GM18511 (cell line): ENCODE measurements at regions not wholly inside any gene's neighbourhood (a gene's known extent, or its start where the extent isn't known, plus 50 kb on each side); places are given as distances from the start of the nearest gene placed in this dataset.
"Not testable (repeated sequence)": the region's sequence is repeated elsewhere in the genome, so short reads cannot be mapped to it uniquely, and the experiment has no call there.

Source experiments
- ATAC-seq: cut with Tn5 transposase; IDR thresholded peaks from one replicate; pipeline ENCODE4 v1.9.1; 2021; ENCODE audit warnings: mild to moderate bottlenecking, moderate library complexity; ENCODE audit not compliant: unreplicated experiment

DNA sequence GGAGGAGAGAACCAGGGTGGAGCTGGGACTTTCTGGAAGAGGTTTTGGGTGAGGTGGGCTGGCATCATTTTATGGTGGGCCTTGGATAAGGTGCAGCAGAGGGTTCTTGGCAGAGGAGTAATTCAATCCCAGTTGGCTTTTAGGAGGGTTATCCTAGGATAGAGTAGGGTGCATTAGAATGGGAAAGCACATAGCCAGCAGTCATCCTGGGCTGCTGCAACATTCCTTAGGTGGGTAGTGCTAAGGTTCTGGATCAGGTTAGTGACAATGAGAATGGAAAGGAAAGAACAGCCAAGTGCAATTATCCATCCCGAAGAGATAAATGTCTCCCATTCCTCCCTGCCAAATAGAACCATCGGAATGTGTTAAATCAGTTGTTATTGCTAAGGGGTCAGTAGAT lies 157.3 kb upstream of the SPRED2 start:
- no peak for ATAC-seq

DNA sequence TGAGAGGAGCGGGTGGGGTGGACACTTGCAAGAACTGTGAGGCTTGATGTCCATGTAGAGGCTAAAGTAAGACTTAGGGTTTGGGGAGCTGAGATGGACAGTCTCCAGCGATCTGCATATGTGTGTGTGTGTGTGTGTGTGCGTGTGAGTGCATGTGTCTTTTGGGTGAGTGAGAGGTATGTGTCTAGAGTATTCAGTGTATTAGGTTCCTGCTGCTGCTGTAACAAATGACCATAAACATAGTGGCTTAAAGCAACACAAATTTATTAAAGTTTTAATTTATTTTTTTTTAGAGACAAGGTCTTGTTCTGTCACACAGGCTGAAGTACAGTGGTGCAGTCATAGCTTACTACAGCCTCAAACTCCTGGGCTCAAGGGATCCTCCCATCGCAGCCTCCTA lies 155.4 kb upstream of the SPRED2 start:
- ATAC-seq: no peak

DNA sequence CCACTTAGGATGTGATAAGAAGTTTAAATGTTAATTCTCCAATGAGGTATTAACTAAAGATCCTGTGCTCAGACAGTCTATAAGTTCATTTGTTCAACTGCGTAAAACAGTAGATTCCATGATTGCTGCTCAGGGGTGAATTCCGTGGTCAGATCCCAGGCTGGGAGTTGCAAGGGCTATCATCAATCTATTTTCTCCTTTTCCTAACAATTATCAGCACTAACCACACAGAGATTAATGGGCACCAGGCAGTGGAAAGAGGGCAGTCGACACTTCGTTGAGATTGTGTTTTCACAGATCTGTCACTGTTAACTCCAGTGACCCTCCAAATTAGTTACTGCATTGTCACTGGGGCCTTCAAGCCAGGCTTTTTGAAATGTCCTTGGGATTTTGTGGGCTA lies 154.1 kb upstream of the SPRED2 start:
- ATAC-seq: no peak

DNA sequence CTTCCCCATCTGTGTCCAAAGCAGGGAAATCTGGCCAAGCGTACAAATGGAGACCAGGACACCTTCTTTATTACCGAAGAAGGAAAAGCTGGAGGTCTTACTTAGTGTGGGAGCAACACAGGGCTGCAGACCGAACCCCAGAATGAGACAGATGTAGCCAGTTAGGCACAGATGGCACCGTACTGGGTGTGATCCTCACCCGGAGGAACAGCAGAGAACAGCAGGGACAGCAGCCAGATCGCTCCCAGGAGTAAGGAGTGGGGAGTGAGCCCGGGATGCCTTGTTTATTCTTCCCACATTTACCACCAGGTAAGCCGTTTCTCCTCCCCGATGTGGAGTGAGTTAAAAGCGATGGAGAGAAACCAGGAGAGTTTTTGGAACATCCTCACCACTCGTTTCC lies 150.7 kb upstream of the SPRED2 start:
- ATAC-seq: no peak

DNA sequence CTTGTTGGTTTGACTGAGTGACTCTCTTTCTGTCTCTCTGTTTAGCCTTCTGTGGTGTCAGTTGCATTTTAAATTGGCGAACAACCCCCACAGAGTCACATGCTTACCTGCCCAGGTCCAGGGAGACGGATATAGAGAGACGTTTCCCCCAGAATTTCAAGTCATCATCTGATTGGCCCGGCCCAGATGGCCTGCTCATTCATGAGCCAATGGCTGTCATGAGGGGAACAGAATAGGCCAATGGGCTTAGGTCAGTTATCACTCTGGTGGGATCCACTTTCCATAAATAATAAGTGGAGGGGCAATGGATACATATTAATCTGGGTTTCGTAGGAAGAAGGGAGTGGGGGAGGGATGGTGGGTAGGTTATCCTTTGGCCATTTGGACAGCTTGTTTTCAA lies 150.0 kb upstream of the SPRED2 start:
- no peak for ATAC-seq

DNA sequence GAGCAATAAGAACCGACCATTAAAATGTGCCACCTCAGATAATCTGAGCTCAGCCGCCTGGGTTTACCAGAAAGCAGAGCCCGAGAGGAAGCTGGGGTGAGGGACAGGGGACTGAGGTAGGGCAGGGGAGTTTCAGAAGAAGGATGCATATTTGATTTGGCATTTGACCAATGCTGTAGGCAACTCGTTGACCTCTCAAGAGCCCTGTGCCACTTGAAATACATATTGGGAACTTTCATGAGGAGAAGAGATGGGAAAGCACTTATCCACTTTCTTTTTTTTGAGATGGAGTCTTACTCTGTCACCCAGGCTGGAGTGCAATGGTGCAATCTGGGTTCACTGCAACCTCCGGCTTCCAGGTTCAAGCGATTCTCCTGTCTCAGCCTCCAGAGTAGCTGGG lies 148.4 kb upstream of the SPRED2 start:
- ATAC-seq: no peak

DNA sequence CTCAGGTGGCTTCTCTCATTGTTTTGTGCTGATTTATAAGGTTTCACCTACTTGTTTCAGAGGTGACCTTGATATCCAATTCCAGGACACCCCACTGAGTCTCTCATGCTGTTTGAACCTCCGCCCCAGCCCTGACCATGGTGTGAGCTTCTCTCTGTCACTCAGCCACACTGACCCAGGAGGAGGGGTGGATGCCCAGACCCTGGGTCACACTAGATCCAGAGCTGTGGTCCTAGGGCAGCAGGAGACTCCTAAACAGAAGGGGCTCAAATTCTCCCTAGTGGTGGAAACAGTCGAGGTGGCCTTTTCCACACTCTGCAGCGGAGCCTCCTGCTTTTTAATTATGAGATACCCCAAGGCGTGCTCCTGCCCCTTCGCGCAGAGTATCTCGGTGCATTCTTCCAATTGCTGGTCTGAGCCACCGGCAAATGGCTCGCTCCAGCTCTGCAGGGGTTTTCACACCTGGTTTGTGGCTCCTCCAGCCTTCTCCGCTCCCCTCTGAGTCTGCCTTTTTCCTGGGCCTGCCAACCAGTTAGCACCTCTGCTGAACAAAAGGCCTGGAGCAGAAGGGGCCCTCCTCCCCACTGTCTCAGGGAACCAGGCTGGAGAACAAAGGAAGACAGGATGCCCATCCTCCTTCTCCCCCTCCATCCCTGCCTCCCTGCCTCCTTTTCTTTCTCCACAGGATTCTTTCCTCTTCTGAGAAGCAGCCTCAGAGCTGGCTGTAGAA lies 147.3 kb upstream of the SPRED2 start:
- ATAC-seq: no peak

DNA sequence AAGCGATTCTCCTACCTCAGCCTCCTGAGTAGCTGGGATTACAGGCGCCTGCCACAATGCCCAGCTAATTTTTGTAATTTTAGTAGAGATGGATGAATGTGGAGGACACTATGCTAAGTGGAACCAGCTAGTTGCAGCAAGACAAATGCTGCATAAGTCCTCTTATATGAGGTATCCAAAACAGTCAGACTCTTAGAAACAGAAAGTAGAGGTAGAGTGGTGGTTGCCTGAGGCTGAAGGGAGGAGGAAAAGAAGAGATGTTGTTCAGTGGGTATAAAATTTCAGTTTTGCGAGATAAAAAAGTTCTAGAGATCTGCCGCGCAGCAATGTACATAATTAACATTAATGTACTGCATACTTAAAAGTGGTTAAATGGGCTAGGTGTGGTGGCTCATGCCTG lies 145.3 kb upstream of the SPRED2 start:
- no peak for ATAC-seq

DNA sequence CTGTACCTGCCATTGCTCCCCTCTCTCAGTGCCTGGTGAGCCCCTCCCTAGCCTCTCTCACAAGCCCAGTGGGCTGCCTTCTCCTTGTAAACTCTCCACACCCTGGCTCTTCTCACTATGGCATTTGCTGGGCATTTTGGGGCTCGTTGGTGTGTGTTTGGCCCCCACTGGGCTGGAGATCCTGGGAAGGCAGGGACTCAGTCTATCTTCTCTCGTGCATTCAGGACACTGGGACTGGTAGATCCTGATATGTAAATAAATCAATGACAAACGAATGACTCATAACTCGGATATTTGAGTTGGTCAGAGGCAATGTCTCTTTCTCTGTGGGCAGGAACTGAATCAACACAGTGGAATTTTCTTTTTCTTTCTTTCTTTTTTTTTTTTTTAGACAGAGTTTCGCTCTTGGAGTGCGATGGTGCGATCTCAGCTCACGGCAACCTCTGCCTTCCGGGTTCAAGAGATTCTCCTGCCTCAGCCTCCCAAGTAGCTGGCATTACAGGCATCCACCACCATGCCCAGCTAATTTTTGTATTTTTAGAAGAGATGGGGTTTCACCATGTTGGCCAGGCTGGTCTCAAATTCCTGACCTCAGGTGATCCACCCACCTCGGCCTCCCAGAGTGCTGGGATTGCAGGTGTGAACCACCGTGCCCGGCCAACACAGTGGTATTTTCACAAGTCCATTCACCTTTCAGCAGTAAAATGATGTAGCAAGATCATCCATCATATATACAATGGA lies 144.6 kb upstream of the SPRED2 start:
- ATAC-seq: no peak

DNA sequence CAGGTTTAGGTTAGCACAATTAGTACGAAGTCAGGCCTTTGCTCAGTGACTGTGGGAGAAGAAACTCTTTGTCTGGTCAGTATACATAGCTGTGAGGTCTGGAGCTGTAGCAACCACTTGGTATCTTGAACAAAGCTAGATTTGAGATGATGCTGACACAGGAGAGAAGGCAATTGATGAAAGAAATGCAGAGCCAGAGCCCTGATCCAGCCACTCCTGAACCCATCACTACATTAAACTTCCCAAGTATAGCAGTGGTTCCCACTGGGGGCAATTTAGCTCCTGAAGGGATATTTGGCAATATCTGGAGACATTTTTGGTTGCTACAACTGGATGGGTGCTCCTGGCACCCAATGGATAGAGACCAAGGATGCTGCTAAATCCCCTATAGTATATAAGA lies 143.9 kb upstream of the SPRED2 start:
- no peak for ATAC-seq

DNA sequence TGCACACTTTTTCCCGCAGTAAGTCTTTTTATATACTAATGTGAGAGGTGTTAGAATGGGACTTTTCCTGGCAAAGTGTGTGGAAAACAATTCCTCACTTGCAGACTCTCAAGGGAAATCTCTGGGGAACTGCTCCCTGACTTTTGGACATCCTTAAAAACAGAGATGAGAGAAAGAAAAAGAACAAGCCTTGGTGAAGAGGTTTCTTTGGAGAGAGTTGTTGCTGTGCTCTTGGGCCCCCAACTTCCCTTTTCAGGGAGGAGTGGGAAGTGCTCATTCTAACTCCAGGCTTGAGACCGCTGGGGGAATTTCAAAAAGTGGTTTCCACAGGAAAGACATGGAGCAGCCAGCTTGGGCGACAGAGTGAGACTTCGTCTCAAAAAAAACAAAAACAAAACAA lies 142.6 kb upstream of the SPRED2 start:
- no peak for ATAC-seq

DNA sequence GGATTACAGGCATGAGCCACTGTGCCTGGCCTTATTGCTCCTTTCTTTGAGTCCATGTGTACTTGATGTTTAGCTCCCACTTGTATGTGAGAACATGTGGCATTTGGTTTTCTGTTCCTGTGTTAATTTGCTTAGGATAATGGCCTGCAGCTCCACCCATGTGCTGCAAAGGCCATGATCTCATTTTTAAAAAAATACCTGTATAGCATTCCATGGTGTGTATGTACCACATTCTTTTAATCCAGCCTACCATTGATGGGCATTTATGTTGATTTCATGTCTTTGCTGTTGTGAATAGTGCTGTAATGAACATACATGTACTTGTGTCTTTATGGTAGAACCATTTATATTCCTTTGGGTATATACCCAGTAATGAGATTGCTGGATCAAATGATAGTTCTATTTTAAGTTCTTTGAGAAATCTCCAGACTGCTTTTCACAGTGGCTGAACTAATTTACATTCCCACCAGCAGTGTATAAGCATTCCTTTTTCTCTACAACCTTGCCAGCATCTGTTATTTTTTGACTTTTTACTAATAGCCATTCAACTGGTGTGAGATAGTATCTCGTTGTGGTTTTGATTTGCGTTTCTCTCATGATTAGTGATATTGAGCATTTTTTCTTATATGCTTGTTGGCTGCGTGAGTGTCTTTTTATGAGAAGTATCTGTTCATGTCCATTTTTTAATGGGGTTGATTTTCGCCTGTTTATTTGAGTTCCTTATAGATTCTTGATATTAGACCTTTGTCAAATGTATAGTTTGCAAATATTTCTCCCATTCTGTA lies 136.4 kb upstream of the SPRED2 start:
- ATAC-seq: not testable (repeated sequence)

DNA sequence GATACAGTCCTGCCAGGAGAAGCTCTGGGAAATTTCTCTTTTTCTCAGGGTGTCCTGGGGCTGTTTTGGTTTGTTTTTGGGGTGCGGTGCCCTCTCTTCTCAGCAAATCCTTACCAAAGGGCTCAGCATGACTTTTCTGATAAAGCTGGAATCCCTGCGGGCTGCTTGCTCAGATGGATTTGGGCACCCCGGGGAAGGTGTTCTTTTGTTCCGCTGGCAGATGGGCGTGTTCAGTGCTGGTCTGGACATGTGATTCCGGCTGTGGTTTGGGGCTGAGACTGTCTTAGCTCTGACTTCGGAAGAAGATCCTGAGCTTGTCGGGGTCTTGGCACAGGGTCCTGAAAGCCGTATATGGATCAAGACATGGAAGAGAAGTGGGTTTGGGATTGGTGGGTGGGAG lies 134.2 kb upstream of the SPRED2 start:
- no peak for ATAC-seq

DNA sequence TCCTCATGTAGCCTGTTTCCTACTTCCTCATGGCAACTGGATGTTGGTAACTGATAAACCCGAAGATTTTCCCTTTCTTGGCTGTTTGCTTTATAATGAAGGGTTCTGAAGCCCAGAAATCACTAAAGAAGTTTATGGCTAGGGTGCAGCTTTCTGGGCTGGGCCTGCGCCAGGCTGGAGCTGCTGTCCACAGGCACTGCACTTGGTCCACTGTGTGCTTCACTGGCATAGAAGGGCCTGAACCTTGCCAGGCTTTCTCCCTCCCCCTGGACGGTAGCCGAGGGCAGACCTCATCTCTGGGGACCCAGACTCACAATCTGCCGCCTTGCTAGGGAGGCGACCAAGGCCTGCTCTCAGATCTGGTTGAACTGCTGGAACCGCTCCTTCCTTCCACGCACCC lies 133.3 kb upstream of the SPRED2 start:
- no peak for ATAC-seq

DNA sequence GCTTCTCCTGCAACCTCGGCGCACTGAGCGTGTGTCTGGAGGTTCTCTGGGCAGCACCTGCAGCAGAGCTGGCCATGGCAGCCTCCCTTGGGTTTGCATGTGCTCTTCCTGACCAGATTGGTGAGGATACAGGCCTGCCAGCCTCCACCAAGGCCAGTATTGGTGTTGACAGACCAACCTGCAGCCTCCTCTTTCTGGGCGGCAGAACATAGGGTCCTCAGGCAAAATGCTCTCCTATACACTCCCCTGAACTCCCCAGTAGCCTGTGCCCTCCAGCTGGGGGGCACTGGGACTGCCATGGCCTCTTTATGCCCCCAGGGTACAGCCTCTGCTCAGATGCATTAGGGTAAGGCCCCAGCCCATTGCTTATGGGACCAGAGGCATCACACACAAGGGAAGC lies 131.9 kb upstream of the SPRED2 start:
- ATAC-seq: no peak

DNA sequence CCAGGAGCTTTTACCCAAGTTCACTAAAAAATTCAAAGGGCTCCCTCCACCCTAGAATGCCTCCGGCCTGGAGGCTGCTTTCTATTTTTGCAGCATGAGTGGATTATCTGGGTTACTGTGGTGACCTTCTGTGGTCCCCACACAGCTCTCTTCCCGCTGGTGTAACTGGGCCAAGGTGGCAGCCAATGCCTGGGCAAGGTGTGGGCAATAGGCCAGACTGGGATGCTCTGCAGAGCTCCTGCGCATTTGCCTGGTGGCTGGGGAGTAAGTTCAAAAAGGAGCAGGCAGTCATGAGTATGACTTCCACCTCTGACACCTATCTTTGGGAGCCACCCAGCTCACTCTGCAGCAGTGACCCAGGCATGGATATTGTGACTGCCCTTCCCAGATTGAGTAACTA lies 130.5 kb upstream of the SPRED2 start:
- ATAC-seq: no peak

DNA sequence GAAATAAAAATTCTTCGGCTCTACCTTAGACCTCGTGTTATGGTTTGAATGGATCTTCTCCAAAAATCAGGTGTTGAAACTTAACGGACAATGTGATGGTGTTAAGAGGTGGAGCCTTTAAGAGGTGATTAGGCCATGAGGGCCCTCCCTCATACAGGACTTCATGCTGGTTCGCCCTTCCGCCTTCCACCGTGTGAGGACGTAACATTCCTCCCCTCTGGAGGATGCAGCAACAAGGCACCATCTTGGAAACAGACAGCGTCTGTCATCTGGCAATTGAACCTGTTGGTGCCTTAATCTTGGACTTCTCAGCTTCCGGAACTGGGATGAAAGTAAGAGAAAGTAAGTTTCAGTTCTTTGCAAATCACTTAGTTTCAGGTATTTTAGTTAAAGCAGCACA lies 126.3 kb upstream of the SPRED2 start:
- no peak for ATAC-seq

DNA sequence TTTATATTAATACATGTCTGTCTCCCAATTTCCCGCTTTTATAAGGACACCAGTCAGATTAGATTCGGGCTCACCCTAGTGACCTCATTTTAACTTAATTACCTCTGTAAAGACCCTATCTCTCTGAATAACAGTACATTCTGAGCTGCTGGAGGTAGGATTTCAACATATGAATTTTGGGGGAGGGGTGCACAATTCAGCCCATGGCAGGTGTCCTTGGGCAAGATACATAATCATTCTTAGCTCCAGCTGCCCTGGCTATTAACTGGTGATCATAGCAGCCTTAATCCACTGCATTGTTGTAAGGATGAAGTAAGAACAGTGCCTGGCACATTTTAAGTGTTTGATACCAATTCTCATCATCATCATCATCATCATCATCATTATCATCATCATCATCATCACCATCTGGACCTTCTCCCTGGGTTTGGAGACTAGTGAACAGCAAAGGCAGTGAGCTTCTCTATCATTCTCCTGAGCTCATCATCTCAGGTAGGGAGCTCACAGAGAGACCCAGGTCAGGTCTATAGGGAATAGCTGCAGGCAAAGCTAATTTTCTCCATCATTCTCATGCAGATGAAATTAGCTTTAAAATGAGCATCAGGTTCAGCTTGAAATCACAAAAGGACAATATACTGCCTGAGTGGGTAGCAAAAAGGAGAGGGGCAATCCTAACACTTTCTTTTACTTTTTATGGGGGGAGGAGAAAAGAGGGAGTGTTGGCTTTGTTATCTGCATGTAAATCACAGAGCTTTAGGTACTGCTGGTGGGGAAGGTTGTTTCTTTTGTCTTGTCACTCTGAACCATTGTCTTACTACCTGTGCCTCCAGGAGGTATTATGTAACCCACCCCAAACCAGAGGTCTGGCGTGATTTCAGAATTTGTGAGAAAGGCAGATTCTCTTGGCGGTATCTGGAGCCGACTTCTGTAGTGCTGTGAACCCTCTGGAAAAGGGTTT lies 125.5 kb upstream of the SPRED2 start:
- no peak for ATAC-seq

DNA sequence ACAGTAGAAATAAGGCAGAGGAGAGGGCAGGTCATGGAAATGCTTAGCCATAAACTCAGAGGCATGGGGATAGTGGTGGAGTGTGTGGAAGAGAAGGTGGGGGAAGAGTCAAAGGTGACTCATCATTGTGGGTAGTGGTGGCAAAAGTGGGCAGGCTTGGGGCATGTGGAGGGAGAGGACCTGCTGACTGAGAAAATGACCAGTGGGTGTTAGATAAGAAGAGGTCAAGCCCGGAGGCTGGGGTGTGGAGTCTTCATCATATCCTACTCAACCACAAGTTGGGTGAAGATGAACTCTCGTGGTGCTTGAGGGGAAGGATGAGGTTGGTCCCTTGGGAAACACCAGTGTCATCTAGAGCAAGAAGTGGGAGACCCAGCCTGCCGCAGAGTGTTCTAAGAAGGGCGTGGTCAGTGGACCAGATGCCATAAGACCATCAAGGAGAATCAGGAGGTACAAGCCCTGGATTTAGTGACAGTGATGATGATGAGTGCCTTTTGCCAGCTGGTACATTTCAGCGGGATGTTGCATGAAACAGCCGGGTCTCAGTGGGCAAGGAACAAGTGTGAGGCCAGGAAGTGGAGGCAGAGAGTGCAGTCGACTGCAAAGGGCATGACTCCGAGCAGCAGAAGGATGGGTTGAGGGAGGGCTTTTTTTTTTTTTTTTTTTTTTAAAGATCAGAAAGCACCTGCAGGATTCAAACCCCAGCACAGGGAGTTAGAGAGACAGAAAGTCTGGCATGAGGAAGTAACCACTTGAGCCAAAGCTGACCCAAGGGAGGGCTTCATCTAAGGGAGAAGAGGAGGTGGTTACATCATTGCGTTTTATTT lies 122.6 kb upstream of the SPRED2 start:
- peak; percentile 66 for ATAC-seq

DNA sequence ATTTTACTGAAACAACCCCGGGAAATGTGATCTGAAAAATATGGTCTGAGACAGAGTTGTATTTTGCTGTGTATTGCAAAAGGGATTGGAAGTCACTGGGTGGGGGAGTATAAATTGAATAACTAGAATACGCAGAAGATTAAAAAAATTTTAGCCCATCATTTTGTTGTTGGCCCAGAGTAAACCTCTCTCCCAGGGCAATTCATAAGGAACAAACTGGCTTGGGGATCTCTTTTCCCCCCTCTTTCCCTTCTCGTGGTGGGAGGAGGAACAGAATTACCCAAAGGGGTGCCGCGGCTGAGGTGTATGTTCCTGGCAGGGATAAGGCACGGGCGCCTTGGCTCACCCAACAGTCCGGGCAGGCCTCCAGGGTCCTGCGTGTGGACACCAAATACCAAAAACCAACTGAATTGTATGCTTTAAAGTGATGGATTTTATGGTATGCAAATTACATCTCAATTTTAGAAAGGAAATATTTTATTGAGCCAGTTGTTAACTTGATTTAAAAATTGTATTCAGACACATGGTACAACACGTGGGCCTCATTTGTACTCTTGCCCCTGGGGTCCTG lies 121.2 kb upstream of the SPRED2 start:
- ATAC-seq: no peak
